Activated naive CD4-positive, alpha-beta T cell treated with anti-CD3 and anti-CD28 coated beads, Interleukin-2, amount 50 U/mL, for 24 hours (primary cell): ENCODE measurements at regions not wholly inside any gene's neighbourhood (a gene's known extent, or its start where the extent isn't known, plus 50 kb on each side); places are given as distances from the start of the nearest gene placed in this dataset.

Experiments
- H3K27ac Mint-ChIP-seq: one replicate; pipeline ENCODE4 v1.8.0; 2021; ENCODE audit warnings: mild to moderate bottlenecking, mixed read lengths
- H3K27me3 Mint-ChIP-seq: one replicate; pipeline ENCODE4 v1.8.0; 2021; ENCODE audit warnings: mixed read lengths
- H3K36me3 Mint-ChIP-seq: one replicate; pipeline ENCODE4 v1.8.0; 2021; ENCODE audit warnings: mixed read lengths
- H3K4me1 Mint-ChIP-seq: one replicate; pipeline ENCODE4 v1.8.0; 2021; ENCODE audit warnings: mixed read lengths
- H3K4me3 Mint-ChIP-seq: one replicate; pipeline ENCODE4 v1.8.0; 2021; ENCODE audit warnings: mild to moderate bottlenecking, mixed read lengths
- H3K9me3 Mint-ChIP-seq: one replicate; pipeline ENCODE4 v1.8.0; 2021; ENCODE audit warnings: mixed read lengths

DNA sequence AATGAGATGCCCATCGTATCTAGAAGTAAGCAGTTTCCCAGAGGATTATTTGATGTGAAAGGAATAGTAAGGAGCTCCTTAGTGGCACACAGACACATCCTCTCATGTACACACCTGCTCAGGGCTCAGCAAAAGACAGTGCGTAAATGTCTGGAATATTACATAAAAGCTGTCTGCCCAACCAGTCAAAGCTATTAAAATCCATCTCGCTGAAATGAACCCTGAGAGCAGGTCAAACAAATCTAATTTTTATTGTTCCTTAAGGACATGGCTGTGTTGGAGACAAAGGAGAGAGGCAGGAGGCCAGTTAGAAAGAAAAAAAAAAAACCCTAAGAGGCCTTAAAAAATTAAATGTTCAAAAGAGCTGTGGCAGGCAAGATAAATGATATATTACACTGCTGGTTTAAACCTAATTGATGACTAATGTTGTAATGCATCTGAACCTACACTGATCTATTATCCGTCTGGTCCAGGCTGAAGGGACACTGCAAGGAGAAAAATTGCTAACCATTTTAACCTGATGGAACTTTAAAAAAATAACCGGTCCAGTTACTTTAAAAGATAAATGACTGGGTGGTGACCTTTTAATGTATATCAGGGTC lies 58.5 kb upstream of the FGGY start:
- Mint-ChIP-seq H3K4me1 (no peaks in the 10 kb centered on the region), H3K4me3 (no peak overlapping the region), H3K9me3 (no peaks in the 10 kb centered on the region), H3K36me3 (no peaks in the 10 kb centered on the region), H3K27me3 (no peaks in the 10 kb centered on the region), H3K27ac (no peak overlapping the region)

DNA sequence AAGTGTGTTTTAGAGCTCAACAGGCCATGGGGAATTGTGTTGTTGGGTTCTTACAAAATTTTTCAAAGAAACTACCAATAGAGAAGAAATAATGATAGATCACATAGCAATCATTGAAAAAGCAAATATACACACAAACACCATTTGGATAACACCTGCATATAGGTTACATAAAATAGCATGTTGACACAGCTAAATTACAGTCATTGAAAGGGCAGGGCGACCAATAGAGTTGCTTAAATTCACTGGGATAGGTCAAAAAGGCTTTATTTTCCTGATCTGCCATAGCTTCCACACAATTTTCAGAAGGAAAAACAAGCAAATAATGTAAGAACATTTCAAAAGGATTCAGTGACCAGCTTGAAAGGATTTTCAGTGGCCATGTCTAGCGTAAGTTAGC lies 57.9 kb upstream of the FGGY start:
- no peak overlapping the region for H3K4me3 Mint-ChIP-seq
- H3K4me1 Mint-ChIP-seq: no peaks in the 10 kb centered on the region
- no peak overlapping the region for H3K27ac Mint-ChIP-seq
- no peaks in the 10 kb centered on the region for H3K9me3 Mint-ChIP-seq
- H3K27me3 Mint-ChIP-seq: no peaks in the 10 kb centered on the region
- no peaks in the 10 kb centered on the region for H3K36me3 Mint-ChIP-seq

DNA sequence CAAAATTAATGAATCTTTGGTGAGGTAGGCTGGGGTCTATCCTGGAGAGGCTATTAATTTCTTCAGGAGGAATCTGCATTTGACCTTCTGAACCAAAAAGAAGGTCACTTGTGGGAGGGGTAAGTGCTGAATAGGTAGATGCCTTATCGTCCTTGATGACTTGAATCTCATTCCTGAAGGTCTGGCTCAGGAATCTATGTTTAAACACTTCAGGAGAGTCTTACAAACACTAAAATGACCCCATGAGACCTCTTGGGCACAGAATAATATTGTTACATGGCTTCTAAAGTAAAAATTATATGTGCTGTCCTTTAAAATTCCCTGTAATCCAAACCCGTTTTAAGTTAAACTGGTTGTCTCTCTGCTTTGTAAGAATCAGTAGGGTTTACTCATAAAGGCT lies 55.0 kb upstream of the FGGY start:
- H3K27me3 Mint-ChIP-seq: no peaks in the 10 kb centered on the region
- no peaks in the 10 kb centered on the region for H3K4me1 Mint-ChIP-seq
- H3K27ac Mint-ChIP-seq: no peak overlapping the region
- no peaks in the 10 kb centered on the region for H3K9me3 Mint-ChIP-seq
- H3K4me3 Mint-ChIP-seq: no peak overlapping the region
- peaks cover 1% of the 10 kb centered on the region for H3K36me3 Mint-ChIP-seq

DNA sequence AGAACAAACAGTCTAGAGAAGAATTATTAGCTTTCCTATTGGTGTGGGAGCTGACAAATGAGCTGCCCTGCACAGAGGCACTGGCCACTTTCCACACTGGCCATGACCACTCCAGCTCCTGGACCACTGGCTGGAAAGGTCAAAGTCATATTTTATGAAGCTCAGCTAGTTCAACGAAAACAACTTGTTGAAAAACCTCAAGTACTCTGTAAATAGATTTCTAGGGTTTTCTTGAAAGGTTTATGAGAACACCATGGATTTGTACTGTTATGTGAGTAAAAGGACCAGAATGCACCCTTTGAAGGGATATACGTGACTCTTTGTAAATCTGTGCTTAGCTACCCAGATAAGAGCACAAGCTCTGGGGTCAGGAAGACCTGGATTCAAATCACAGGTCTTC lies 54.5 kb upstream of the FGGY start:
- Mint-ChIP-seq H3K4me3 (no peak overlapping the region), H3K9me3 (no peaks in the 10 kb centered on the region), H3K4me1 (no peaks in the 10 kb centered on the region), H3K36me3 (peaks cover 1% of the 10 kb centered on the region), H3K27me3 (no peaks in the 10 kb centered on the region), H3K27ac (no peak overlapping the region)

DNA sequence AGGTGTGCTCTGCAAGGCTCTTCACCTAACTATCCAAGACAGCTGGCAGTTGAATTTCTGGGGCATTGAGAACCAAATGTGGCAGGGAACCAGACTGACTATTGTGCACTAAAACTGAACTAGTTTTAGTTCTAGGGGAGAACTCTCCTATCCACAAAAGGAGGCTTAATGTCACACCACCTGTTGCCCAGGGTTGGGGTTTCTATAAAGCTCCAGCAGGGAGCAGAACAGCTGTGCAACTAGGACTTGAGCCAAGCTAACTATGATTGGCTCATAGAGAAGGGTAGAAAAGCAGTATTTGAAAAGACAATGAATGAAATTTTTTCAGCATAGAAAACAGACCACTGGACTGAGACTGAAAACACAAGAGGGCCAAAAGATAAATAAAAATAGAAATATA lies 53.3 kb upstream of the FGGY start:
- Mint-ChIP-seq H3K27ac (no peak overlapping the region), H3K27me3 (no peaks in the 10 kb centered on the region), H3K36me3 (peaks cover 1% of the 10 kb centered on the region), H3K4me3 (no peak overlapping the region), H3K4me1 (no peaks in the 10 kb centered on the region), H3K9me3 (no peaks in the 10 kb centered on the region)

DNA sequence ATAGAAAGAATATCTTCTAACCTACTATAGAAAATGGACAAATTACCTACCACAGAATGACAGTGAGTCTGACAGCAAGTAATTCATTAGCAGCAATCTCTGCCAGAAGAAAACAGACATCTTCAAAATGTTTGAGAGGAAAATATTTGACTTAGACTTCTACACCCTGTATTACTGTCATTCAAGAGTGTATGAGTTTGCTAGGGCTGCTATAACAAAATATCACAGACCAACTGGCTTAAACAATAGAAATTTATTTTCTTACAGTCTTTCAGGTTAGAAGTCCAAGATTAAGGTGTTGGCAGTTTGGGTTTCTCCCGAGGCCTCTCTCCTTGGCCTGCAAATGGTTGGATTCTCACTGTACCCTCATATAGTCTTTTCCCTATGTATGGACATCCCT lies 52.9 kb upstream of the FGGY start:
- Mint-ChIP-seq H3K9me3 (no peaks in the 10 kb centered on the region), H3K27me3 (no peaks in the 10 kb centered on the region), H3K4me1 (no peaks in the 10 kb centered on the region), H3K36me3 (peaks cover 1% of the 10 kb centered on the region), H3K4me3 (no peak overlapping the region), H3K27ac (no peak overlapping the region)

DNA sequence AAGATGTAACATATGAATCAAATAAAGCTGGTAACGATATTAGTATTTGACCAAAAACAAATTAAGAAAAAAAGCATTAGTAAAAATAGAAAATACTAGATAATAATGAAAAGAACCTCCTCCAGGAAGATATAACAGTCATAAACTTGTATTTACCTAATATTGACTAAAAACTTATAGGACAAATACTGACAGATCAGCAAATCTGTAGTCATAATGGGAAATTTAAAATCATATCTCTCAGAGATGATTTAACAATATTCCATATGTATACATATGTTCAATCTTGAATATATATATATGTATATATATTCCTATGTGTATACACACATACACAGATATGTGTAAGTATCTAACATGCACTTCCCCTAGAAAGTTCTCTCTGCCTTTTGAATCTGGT lies 52.0 kb upstream of the FGGY start:
- Mint-ChIP-seq H3K36me3 (peaks cover 1% of the 10 kb centered on the region), H3K27me3 (no peaks in the 10 kb centered on the region), H3K4me3 (no peak overlapping the region), H3K27ac (no peak overlapping the region), H3K9me3 (no peaks in the 10 kb centered on the region), H3K4me1 (no peaks in the 10 kb centered on the region)
